ENCODE measurements at regions not wholly inside any gene's neighbourhood (a gene's known extent, or its start where the extent isn't known, plus 50 kb on each side); places are given as distances from the start of the nearest gene placed in this dataset.
A peak's percentile ranks its signal among the peaks of the same experiment; 100 is the strongest.

DNA sequence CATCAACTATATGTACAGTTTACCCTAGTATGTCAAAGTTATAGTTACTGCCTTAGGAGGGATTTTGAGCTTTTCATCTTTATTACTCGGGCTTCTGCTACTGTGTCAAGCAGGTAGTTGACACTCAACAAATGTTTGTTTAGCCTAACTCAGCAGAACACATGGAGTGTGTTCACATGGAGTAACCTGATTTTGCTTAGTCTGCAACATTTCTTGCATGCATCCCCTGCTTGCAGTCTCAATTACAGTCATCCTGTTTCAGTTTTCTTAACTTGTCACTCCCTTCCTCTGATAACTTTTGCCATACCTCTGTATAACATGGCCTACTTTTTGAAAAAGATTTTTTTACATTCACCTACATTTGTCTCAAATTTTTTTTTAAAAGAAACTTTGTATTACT is 135.5 kb downstream of the NMUR2 start:
- FAIRE-seq = no peak

DNA sequence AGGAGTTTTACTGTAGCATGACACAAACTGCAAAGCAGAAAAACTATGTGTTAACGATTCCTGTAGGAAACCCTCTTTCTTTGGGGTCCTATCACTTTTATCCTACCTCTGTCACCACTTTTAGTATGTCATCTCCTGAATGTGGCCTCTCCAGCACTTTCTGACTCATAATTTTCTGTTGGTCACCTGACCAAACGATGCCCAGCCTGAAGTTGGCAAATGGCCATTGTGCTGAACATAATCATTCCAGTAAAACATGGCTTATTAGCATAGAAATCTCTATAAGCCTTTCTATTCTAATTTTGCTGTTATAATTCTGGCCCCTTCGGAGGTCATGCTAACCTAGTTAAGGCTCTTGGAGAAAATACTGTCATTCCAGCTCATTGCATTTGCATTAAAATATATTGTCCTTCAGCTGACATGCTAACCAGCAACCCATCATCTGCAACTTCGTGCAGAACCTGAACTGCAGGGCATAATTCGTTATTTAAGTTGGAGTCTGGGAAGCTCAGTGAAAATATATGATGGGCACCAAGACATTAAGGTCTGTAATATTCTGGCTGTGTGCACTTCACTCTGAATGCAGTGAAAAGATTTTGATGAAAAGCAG is 140.3 kb downstream of the NMUR2 start:
- peak; percentile 94 for FAIRE-seq

DNA sequence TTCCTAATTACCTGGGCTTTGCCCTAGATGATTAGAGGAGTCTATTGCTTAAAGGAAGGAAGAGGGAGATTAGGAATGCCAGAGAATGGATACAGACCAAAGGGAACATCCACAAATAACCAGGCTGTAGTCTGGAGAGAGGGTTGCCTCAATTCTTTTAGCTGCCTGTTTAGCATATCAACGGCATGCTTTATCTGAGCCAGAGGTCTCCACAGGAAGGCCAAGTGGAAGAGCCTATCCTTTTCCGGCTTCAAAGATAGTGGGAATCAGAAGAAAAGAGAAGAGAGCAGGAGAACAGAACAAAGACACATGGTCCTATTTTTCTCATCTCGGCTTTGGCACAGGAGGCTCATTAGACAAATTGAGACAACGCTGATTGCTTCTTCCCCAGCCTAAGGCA is 142.4 kb downstream of the NMUR2 start:
- no peak for FAIRE-seq

DNA sequence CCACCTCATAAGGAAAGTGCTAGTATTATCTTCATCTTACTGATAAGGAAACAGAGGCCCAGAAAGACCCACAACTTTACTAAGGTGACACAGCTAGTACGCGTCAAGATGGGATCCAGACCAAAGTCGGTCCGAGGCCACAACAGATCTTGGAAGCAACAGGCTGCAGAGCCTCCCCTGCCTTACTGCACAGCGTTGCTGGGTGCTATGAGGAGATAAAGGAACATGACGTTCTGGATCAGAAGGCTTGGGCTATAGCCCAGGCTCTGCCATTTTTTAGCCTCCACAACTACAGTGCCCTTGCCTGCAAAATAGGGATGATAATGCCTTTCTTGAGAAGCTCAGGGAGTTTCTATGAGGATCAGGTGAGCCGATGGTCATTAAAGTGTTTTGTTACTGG is 144.1 kb downstream of the NMUR2 start:
- no peak for FAIRE-seq

DNA sequence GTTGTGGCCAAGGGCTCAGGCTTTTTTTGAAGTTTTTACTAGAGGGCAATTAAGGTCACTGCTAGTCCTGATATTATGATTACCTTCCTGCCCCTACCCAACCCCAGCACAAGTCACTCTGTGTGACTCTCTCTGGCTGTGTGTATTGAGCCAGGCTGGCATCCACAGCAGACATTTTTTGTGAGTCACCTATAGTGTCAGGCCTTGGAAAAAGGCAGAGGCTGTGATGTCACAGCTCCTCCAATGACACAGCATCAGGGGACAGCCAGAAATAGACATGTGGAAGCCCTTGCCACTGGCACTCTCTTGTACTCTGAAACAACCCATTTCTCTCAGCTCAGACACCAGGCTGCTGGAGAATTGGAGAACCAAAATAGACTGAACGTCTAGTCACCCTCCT is 145.4 kb downstream of the NMUR2 start:
- no peak for FAIRE-seq

DNA sequence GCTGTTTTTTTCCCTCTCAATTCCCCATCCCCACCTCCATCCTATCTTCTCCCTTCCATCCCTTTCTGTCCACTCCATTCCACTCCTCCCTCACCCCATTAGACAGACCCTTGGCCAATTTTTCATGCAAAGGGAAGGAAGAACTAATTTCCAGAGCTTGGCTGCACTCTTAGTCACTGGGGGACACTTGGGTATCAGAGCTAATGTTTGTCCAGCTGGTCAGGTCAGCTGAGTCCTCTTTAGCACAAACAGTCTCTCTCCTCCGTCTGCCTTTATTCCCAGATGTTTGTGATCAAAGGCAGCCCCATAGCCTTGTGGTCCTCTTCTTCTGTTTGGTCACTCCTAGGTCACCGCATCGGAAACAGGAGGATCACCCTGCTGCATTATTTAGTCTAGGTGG is 148.5 kb downstream of the NMUR2 start:
- FAIRE-seq = no peak

DNA sequence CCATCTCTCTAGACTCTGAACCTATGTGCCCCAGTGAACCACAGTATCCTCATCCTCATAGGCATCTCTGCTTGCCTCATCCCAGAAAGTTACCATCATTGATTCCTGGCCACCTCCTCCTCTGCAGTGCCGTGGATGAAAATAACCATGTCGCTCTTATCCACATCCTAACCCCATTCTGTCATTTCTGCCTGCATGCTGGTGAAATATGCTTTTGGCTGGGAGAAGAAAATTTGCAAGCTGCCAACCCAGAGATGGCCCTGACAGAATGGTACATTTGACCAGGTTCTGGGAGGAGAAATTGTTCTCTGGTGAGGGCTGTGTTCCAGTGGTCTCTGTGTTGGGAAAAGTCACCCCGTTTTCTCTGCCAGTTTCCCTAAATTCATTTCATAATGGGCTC is 149.7 kb downstream of the NMUR2 start:
- no peak for FAIRE-seq

DNA sequence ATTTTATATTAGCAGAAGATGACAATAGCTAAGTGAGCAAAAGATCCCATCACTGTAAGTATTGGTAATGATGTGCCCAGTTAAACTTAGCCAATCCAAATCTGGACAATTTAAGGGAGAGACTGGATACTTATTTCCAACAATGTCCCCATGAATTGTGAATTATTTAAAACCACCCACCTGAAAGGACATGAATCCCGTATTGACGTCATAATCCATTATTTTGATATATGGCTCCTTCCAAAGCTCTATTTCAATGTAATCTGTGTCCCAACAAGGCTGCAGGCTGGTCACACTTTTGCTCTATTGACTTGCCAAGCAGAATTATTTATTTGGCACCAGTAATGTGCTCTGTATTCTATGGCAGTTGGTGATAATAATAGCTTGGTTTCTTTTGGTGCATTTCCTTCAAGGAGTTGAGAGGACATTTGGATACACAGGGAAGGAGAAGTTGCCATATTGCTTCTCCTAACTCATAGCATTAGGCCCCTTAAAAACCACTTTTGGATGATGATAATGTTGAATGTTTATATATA is 157.2 kb downstream of the NMUR2 start:
- FAIRE-seq = no peak

DNA sequence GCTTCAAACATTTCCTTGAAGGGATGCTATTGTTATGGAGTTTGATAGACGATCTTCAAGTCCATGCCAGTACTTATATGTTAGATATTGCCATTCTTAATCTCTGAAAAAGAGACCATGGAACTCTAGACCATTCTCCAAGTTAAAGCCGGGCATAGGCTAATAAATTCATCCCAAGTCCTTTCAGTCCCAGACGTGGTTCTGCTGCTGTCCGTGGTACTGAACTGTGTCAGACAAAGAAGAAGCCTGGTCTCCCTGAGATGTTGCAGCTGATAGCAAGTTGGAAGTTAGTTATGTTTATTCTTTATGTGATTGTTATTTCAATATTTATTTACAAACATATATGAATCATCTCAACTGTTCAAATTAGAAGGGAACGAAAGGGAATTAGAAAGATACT is 158.7 kb downstream of the NMUR2 start:
- FAIRE-seq = no peak

DNA sequence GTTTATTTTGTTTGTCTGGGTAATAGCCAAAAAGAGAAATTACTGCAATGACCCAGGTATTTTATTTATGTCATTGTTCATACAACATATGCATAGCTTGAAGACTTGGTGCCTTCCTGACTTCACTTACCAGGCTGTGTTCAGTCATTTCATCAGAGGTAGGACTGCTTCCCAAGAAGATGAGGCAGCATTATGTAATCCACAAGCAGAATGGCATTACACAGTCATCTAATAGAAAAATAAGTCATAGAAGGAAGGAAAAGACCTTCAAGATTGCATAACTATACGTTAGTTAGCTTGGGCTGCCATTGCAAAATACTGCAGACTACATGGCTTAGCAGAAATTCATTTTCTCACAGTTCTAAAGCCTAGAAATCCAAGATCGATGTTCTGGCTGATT is 167.5 kb downstream of the NMUR2 start:
- FAIRE-seq = no peak

DNA sequence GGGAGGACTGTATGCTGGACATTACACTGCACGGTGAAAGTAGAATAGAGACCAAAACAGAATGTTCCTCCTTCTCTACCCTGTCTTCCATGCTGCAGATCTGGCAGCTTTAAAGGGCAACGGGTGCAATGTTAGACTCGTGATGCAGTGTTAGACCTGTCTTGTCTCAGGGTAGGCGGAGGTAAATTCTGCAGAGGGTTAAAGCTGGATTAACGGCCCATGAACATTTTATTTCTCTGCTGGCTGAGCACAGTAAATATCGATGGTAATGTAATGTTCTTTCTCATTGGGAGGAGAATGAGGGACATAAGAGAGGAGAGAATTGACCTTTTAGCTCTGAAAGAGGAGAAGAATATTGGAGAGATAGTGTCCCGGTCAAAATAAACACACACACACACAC is 178.9 kb downstream of the NMUR2 start:
- no peak for FAIRE-seq

DNA sequence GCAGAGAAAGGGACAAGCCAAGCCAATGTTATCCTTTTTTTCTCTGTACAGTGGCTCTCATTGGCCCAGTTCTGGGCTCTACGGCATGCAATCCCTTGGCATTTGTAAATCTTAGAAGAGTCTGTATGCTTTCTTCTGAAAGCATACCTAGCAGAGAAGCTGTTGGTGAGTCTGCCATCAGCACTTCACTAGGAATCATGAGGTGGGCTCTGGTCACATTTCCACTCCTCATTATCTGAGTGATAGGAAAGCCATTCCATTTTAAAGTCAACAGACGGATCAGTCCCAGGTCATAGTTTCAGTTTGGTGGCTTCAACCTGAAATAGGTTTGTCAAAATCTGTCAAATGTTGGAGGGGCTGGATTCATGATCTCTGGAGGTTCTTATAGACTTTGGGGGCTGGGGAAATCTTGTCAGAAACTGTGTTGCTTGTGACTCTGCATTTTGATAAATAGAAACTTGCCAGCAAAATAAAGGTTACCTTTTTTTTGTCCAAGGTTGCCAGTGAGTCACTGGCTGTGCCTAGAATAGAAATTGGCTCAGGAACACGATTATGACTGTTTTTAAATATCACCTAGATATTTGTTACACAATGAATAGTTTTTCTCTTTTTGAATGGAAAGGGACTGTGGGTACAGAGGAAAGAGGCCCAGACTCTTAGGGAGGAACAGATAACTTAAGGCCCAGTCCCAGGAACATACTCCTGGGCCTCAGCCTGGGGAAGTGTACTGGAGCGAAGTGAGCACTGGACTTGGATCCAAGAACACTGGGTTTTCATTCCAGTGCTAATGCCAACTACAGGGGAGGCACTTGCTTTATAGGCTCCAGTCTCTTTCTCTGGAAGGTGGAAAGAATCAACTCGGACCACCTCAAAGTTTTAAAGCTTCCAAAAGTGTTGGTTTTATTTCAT is 183.1 kb downstream of the NMUR2 start:
- peak; percentile 90 for FAIRE-seq

DNA sequence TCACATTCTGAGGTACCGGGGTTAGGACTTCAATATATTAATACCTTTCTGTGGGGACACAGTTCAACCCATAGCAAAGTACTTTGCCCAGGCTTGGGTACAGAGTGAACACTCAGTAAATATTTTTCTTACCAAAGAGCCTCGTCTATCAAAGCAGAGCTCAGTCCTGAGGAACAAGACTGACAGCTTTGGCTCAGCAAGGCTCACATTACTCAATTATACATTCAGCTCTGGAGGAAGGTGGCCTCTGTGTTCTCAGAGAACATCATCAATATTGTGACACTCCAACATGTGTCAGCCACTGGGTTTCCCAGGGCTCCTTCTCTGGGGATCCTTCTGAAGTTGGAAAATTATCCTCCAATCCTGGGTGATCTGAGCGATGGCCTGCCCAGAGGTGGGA is 186.4 kb downstream of the NMUR2 start:
- no peak for FAIRE-seq

DNA sequence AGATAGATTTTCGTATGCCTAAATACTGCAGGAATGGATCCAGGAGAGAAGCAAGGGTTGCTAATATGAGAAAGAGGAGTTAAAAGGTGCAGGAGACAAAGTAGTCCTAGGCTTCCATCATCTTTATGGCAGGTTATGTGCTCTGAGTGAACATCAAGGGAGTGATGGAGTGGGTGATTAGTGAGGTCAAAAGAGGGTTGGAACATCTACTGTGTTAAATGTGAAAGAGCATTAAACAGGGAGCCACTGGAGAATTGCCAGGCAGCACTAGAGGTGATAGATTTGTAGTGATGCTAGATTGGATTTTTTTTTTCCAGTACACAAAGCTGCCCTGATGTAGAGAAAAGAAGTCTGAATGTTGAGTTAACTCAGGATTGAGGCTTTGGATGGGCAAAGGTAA is 199.3 kb downstream of the NMUR2 start:
- FAIRE-seq = no peak

DNA sequence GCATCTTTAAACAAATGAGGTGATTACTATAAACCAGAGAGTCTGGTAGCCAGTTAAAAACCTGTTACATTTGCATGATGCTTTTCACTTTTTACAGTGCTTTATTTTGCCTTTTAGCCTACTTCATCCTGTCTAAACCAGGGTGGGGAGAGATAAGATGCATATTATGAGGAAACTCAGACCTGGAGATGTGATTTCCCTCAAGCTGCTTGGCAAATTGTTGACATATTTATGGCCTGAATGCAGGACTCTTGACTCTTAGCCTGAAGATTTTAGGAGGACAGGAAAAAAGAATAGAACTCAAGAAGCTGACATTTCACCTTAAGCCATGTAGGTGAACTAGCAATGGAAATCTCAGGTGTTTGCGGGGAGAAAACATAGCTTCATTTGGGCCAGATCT is 202.8 kb downstream of the NMUR2 start:
- FAIRE-seq = no peak

DNA sequence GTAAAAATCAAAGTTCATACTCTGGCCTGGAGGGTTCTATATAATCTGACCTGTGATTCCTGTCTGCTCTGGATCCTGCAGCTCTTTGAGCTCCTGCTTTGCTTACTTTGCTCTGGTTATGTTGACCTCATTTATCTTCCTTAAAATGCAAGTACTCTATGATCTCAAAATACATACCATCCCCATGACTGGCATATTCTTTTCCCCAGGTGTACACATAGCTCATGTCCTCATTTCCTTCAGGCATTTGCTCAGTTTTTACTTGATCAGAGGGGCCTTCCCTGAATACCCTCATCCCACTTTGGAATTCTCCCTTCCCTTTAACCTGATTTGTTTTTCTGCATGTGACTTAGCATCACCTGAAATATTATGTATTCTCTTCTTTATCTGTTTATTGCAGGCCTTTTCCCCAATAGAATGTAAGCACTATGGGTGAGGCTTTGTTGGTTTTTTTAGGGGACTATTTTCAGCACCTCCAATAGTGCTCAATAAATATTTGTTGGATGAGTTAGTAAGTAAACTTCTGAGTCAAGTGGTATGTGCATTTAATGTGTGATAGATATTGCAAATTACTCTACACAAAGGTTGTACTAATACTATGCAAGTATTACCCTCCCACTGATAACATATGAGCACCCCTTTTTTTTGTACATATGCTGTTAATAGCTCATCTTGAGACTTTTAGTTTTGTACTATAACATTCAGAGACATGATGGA is 211.5 kb downstream of the NMUR2 start:
- FAIRE-seq = no peak

DNA sequence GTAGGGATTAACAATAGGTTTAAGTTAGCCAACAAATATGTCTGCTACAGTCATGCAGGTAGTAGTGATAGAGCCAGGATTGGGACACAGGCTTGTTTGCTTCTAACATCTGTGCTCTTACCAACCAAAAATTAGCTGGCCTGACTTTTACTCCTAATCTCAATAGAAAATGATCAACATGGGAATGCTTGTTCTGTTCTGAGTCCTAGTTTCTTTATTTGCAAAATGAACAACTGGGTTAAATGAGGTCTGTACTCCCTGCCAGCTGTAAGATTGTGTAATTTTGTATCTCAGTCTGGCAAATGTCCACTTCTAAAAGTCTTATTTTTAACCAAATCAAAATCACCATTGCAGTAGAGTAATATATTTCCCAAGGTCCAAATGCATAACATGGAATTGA is 216.8 kb downstream of the NMUR2 start:
- no peak for FAIRE-seq

DNA sequence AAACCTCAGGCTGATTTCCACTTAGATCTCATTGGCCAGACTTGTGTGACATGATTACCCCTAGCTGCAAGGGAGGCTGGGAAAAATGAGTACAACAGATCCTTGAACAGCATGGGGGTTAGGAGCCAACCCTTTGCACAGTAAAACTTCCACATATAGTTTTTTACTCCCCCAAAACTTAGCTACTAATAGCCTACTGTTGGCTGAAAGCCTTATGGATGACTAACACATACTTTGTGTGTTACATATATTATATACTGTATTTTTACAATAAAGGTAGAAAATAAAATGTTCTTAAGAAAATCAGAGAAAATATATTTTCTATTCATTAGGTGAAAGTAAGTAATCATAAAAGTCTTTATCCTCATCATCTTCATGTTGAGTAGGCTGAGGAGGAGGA is 217.4 kb downstream of the NMUR2 start:
- peak; percentile 13 for FAIRE-seq

DNA sequence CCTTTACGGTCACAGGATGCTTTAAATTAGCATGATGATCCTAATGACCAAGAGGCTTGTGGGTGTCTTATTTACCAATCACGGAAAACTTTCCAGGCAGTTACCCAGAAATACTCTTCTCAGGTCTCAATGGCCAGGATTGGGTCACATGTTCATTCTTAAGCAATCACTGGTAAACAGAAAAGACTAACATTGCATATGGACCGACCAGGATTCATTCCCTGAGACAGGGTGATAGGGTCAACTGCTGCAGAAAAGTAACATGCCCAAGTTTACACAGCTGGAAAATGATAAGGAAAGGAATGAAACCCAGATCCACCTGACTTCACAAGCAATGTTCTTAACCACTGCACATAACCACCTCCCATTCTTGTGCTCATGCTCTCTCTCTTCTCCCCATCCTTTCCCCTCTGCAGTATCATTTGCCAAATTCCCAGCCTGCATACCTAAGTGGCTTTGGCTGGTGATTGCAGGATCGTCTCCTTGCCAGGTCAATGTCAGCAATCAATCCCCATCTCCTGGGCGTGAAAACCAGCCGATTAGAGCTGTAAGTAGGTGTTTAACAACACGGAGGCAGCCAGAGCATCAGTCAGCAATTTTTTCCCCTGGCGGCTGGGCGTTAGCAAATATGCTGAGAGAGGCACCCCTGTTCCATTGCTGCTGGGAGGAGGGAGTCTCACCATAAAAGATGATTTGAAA is 219.4 kb downstream of the NMUR2 start:
- FAIRE-seq = peak; percentile 69

DNA sequence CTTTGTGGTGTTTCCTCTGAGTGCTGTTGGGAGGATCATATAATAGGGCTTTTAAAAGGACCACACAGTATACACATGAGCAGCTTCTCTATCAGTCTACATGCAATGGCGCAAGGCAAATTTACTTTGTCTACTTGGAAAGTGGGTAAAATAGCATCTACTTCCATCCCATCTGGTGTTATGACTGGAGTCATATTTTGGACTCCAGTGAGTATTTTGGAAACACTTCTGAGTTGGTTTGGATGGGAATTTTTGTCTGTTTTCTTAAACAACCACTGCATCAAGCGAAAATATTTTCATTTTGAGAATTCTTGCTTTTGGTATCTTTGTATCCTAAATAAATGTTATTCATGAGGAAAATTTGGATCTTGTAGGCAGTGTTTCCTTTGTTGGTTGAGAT is 220.8 kb downstream of the NMUR2 start:
- FAIRE-seq = no peak

DNA sequence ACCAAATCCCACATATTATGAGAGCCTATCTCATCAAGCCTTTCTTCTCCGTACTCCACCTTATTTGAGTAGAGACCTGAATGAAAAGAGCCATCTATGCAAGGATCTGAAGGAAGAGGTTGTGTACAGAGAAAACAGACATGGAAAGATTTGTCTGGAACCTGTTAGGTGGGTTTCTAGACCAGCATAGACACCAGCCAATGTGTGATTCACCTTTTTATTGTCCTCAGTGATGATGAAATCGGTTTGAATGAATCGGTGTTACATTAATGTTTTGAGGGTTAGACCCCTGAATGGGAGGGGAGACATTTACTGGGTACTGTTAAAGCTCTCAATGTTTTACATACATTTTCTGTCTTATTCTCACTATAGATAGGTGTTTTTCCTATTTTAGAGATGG is 223.6 kb downstream of the NMUR2 start:
- FAIRE-seq = no peak

DNA sequence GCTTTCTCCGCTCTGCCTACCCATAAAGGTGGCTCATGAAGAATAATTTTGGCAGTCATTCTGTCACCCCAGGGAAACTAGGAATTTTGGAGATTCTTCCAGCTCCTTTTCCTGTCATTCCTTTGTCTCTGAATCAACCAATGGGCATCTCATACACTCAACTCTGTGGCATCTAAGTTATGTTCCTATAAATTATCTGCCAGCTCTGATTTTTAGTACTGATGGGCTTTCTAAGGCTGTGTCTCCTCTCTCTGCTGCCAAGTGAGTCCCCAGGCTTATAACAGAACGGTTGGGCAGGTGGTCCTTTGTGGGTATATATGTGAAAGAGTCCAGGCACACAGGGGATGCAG is 226.8 kb downstream of the NMUR2 start:
- no peak for FAIRE-seq

DNA sequence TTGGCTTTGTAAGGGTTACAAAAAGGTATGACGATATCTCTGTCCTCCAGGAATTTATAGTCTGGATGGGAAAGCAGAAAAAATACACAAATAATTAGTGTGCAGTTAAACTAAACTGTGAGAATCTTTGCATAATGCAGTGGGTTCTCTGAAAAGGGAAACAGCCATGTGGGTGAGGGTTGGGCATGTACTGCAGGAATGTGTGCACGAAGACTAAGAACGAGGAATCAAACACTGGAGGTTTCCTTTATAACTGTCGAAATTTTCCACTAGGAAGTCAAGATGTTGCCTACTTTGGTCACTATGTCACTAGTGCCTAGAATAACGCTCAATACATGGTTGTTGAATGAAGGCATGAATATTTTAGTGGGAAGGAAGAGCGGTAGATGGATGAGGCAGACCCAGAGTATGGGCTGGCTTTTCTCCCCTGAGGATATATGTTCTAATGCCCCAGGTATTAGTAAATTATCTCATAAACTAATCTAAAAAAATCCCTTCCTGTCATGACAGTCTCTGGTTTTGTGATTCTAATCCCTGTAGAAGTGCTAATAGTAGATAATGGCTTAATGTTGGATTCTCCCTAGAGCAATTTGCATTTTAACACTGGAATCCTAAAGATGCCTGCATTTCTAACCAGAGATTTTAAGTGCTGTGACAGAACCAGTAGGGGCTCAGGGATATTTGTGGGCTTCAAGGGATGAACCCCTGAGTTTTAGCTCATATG is 227.3 kb downstream of the NMUR2 start:
- FAIRE-seq = no peak

Data from islet of Langerhans (tissue), 1 donor.